Natural killer cell treated with Interleukin-12 subunit alpha and Interleukin-12 subunit beta and Interleukin-15 and Interleukin-18, amount 100 ng/mL, for 72 hours (primary cell): ENCODE measurements at regions not wholly inside any gene's neighbourhood (a gene's known extent, or its start where the extent isn't known, plus 50 kb on each side); places are given as distances from the start of the nearest gene placed in this dataset.
A peak's percentile ranks its signal among the peaks of the same experiment; 100 is the strongest.
"Not testable (repeated sequence)": the region's sequence is repeated elsewhere in the genome, so short reads cannot be mapped to it uniquely, and the experiment has no call there.

Source experiments
- ATAC-seq, 2 donors: fragments of 150-1000 bp; cut with Tn5 transposase in 1 of 2; sonication (Bioruptor Pico), chemical (Tn5 transposase) in 1 of 2; 2 replicates each; pipeline ENCODE4 v1.10.0; 2021
- DNase-seq: peaks from one replicate; pipeline ENCODE4 v3.0.0; 2022; ENCODE audit warnings: low spot score
- H3K27ac Mint-ChIP-seq, 2 donors: 1 replicate in 1 of 2; 2 replicates in 1 of 2; pipeline ENCODE4 v1.8.0; 2022; ENCODE audit warnings: mixed read lengths in 2 of 2, mild to moderate bottlenecking in 1 of 2, moderate library complexity in 1 of 2
- H3K27me3 Mint-ChIP-seq, 2 donors: 1 replicate in 1 of 2; 2 replicates in 1 of 2; pipeline ENCODE4 v1.8.0; 2022; ENCODE audit warnings: mixed read lengths in 2 of 2
- H3K36me3 Mint-ChIP-seq: one replicate; pipeline ENCODE4 v1.8.0; 2022; ENCODE audit warnings: mixed read lengths
- H3K4me1 Mint-ChIP-seq, 2 donors: 1 replicate in 1 of 2; 2 replicates in 1 of 2; pipeline ENCODE4 v1.8.0; 2022; ENCODE audit warnings: low read depth in 2 of 2, mixed read lengths in 2 of 2, mild to moderate bottlenecking in 1 of 2
- H3K4me3 Mint-ChIP-seq: one replicate; pipeline ENCODE4 v1.8.0; 2022; ENCODE audit warnings: mixed read lengths
- H3K9me3 Mint-ChIP-seq: 2 replicates; pipeline ENCODE4 v1.8.0; 2022; ENCODE audit warnings: mixed read lengths

DNA sequence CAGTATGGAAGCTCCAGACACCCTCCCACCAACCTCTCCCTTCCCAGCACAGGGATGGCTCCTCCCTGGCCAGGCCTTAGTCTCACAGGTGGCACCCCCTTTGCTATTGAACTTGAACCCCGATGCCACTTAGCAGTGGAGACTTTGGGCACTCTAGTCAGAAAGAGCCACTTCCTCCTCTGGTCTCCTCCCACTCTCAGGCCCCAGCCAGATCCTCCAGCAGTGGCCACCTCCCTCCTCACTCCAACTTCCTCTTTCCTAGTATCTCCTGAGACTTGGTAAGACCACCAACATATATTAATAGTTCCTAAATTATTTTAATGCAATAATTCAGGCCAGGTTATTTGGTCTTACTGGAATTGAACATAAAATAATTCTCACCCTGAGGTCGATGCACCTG, 437.2 kb upstream of the ID2 start:
- ATAC-seq (no peak), DNase-seq (no peak)
- H3K27me3 Mint-ChIP-seq = no peaks in the 10 kb centered on the region
- peaks cover 27% of the 10 kb centered on the region for H3K36me3 Mint-ChIP-seq
- no peak overlapping the region for H3K4me3 Mint-ChIP-seq
- H3K27ac Mint-ChIP-seq = peak overlapping the region; percentile 31 to 83
- peaks cover 17 to 26% of the 10 kb centered on the region in 2 donors for H3K4me1 Mint-ChIP-seq
- no peaks in the 10 kb centered on the region for H3K9me3 Mint-ChIP-seq

DNA sequence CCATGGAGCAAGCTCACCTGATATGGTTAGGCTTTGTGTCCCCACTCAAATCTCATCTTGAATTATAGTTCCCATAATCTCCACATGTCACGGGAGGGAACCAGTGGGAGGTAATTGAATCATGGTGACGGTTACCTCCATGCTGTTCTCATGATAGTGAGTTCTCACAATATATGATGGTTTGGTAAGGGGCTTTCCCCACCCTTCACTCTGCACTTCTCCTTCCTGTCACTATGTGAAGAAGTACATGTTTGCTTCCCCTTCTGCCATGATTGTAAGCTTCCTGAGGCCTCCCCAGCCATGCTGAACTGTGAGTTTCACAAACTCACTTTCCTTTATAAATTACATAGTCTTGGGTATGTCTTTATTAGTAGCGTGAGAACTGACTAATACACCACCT, 435.7 kb upstream of the ID2 start:
- Mint-ChIP-seq H3K27me3 (no peaks in the 10 kb centered on the region), H3K27ac (no peak overlapping the region), H3K4me1 (peaks cover 13 to 14% of the 10 kb centered on the region in 2 donors), H3K36me3 (peaks cover 34% of the 10 kb centered on the region), H3K9me3 (peaks cover 3% of the 10 kb centered on the region), H3K4me3 (no peak overlapping the region)
- DNase-seq (no peak), ATAC-seq (no peak)

GRCh38 chr2:8247905-8248622, 433.8 kb upstream of the ID2 start:
- Mint-ChIP-seq H3K27ac (no peak overlapping the region), H3K4me3 (no peak overlapping the region), H3K36me3 (peaks cover 34% of the 10 kb centered on the region), H3K4me1 (peaks cover 14 to 18% of the 10 kb centered on the region in 2 donors), H3K9me3 (peaks cover 3% of the 10 kb centered on the region), H3K27me3 (no peaks in the 10 kb centered on the region)
- ATAC-seq (no peak), DNase-seq (no peak)

DNA sequence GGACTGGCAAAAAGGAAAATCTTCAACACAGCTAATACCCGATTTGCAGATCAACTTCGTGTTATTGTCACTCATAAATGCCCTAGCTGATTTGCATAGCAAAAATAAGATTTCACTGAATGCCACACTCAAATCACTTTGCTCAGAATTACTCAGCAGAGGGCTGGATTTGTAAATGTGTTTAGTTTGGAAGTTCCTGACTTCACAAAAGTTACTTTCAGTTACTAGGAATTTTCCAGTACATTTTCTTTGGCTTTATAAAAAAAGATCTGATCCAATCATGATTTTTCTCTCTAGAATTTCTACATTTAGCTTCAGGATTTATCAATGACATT, 433.3 kb upstream of the ID2 start:
- H3K27ac Mint-ChIP-seq = no peak overlapping the region
- H3K9me3 Mint-ChIP-seq = peaks cover 3% of the 10 kb centered on the region

DNA sequence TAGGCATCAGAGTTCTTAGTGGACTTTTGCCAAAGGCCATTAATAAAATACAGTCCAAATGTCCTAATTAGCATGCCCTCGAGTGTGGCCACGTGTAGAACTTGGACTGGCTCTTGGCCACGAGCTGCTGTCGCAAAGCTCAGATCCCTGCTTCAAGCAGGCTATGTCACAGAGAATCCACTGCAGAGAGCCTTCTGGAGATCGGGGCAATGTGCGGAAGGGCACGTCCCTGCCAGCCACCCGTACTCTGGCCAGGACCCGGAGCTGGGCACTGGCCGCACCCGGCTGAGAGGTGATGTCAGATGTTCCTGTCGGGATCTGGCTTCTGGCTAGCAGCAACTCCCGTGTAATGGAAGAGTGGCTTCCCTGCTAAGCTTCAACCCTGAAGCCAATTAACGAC, 432.7 kb upstream of the ID2 start:
- Mint-ChIP-seq H3K36me3 (peaks cover 40% of the 10 kb centered on the region), H3K27ac (no peak overlapping the region), H3K9me3 (peaks cover 3% of the 10 kb centered on the region), H3K27me3 (no peaks in the 10 kb centered on the region), H3K4me1 (peaks cover 25 to 29% of the 10 kb centered on the region in 2 donors), H3K4me3 (no peak overlapping the region)
- no peak for DNase-seq
- ATAC-seq = no peak

More for the DNA sequence above, 433.3 kb upstream of the ID2 start:
- Mint-ChIP-seq H3K4me1 (peaks cover 19 to 23% of the 10 kb centered on the region in 2 donors), H3K4me3 (no peak overlapping the region), H3K36me3 (peaks cover 37% of the 10 kb centered on the region), H3K27me3 (no peaks in the 10 kb centered on the region)
- DNase-seq (no peak), ATAC-seq (no peak)

DNA sequence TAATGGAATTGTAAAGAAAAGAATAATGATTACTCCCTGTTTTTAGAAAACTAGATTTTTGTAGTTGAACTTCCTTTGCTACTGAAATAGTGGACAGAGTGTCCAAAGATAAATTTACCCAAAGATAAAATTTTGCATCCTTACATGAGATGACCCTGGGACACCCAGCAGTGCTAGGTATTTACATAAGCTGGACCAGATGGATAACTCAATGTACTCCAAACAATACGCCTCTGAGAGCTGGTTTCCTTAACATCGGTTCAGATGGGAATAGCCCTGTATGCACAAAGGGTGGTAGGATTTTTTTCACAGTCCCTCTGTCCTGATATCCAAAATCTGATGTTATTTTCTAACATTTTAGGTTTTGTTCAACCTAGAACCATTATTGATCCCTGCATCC, 432.1 kb upstream of the ID2 start:
- Mint-ChIP-seq H3K9me3 (peaks cover 3% of the 10 kb centered on the region), H3K27ac (no peak overlapping the region), H3K36me3 (peaks cover 38% of the 10 kb centered on the region), H3K4me1 (peaks cover 31 to 35% of the 10 kb centered on the region in 2 donors), H3K27me3 (no peaks in the 10 kb centered on the region), H3K4me3 (no peak overlapping the region)
- DNase-seq = no peak
- no peak for ATAC-seq

DNA sequence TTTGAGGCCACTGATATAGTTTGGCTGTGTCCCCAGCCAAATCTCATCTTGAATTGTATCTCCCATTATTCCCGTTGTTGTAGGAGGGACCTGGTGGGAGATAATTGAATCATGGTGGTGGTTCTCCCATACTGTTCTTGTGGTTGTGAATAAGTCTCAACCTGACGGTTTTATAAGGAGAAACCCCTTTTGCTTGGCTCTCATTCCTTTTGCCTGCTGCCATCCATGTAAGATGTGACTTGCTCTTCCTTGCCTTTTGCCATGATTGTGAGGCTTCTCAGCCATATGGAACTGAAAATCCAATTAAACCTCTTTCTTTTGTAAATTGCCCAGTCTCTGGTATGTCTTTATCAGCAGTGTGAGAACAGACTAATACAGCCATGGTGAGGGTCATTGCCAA, 431.6 kb upstream of the ID2 start:
- not testable (repeated sequence) for H3K27me3 Mint-ChIP-seq, ATAC-seq, H3K9me3 Mint-ChIP-seq, H3K4me3 Mint-ChIP-seq, DNase-seq
- Mint-ChIP-seq H3K4me1 (peaks cover 29 to 35% of the 10 kb centered on the region in 2 donors), H3K27ac (peak overlapping the region; percentile 2 to 26), H3K36me3 (peaks cover 32% of the 10 kb centered on the region)

GRCh38 chr2:8251291-8251690, 430.6 kb upstream of the ID2 start:
- peaks cover 3% of the 10 kb centered on the region for H3K9me3 Mint-ChIP-seq
- no peak for ATAC-seq
- H3K4me3 Mint-ChIP-seq = no peak overlapping the region
- H3K27ac Mint-ChIP-seq = peak overlapping the region in 1 of 2 donors; percentile 2
- no peaks in the 10 kb centered on the region for H3K27me3 Mint-ChIP-seq
- no peak for DNase-seq
- H3K4me1 Mint-ChIP-seq = peaks cover 31 to 35% of the 10 kb centered on the region in 2 donors
- H3K36me3 Mint-ChIP-seq = peaks cover 22% of the 10 kb centered on the region

DNA sequence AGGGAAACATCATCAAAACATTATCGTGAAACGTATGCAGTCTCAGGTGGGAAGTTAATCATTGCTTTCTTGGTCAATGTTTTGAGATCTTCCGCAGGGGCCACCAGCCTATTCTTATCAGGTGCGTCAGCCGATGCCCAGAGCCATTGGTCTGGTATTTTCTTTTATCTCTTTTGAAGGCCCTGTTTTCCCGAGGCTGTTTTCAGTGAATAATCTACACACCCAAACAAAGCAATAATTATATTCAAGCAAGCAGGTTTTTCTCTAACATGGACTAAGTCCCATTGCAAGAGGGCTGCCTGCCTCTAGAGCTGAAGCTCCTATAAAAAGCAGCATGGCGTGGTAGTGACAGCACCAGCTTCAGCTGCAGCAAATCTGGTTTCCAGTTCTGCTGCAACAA, 430.0 kb upstream of the ID2 start:
- DNase-seq (no peak), ATAC-seq (no peak)
- Mint-ChIP-seq H3K4me3 (no peak overlapping the region), H3K27me3 (no peaks in the 10 kb centered on the region), H3K9me3 (peaks cover 3% of the 10 kb centered on the region), H3K36me3 (peaks cover 17% of the 10 kb centered on the region), H3K4me1 (peaks cover 31 to 35% of the 10 kb centered on the region in 2 donors), H3K27ac (peak overlapping the region in 1 of 2 donors; percentile 2)

DNA sequence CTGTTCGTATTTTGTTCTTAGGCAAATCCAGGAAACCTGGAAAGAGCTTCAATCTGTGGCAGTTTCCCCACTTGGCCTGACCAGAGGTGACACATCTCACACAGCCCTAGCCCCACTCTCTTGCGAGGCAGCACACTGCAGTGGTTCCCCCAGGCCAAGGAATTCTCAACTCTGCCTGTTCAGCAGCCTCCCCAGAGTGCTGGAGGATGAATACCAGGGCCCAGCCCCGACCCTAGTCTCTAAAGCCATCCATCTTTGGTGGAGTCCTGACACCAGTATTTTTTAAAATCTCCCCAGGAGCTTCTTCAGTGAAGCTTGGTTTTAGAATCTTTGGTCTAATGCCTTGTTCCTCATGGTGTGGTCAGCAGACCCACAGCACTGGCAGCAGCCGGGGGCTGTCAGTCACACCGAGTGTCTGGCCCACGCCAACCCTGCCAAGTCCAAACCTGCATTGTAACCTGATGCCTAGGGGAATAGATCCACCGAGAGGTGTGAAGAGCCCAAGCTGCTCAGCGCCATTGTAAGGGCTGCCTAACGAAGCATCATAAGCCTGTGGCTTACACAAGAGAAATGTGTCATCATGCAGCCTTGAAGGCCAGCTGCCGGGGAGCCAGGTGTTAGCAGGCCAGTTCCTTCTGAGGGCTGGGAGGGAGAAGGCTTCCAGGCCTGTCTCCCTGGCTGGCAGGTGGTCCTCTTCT, 428.7 kb upstream of the ID2 start:
- DNase-seq = no peak
- peak; percentile 77 to 86 for ATAC-seq

DNA sequence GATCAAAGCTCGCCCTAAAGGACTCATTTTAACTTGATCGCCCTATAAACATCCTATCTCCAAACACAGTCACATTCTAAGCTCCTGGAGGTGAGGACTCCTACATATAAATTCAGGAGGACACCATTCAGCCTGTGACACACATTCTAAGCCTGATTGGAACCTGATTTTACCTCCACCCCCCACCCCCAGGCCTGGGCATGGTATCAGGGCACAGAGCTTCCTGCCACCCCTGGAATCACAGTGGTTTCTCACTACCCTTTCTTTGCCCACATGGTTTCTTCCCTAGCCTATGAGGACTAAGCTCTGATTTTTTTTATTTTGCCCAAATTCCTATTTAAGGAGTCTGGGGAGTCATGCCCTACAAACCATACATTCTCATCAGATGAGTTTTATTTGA, 428.1 kb upstream of the ID2 start:
- H3K27me3 Mint-ChIP-seq = no peaks in the 10 kb centered on the region
- ATAC-seq (no peak), DNase-seq (no peak)
- H3K4me1 Mint-ChIP-seq = peaks cover 28% of the 10 kb centered on the region in 2 donors
- peaks cover 16% of the 10 kb centered on the region for H3K36me3 Mint-ChIP-seq
- peaks cover 3% of the 10 kb centered on the region for H3K9me3 Mint-ChIP-seq
- peak overlapping the region; percentile 69 to 81 for H3K27ac Mint-ChIP-seq
- no peak overlapping the region for H3K4me3 Mint-ChIP-seq

More for the DNA sequence above, 428.7 kb upstream of the ID2 start:
- Mint-ChIP-seq H3K27ac (peak overlapping the region; percentile 69 to 81), H3K36me3 (peaks cover 16% of the 10 kb centered on the region), H3K27me3 (no peaks in the 10 kb centered on the region), H3K9me3 (peaks cover 3% of the 10 kb centered on the region), H3K4me3 (no peak overlapping the region), H3K4me1 (peaks cover 28 to 34% of the 10 kb centered on the region in 2 donors)

DNA sequence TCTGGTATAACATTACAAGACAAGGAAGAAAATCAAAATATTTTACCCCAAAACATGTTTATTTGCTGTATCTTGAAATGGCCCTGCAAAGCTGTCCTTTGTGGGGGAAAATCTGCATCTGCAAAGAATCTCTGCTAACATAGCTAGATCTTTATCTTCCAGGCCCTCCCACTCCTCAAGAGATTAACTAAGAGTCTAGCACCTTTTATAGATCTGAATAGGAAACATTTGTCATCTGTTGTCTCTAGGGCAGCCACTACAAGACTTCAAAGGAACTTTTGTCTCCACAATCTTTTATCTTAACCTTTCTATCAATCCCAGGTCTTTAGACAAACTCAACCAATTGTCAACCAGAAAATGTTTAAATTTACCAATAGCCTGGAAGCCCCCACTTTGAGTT, 427.6 kb upstream of the ID2 start:
- peak overlapping the region; percentile 69 to 81 for H3K27ac Mint-ChIP-seq
- H3K4me3 Mint-ChIP-seq, ATAC-seq, H3K27me3 Mint-ChIP-seq, H3K9me3 Mint-ChIP-seq, DNase-seq: not testable (repeated sequence)
- H3K4me1 Mint-ChIP-seq = peaks cover 26 to 28% of the 10 kb centered on the region in 2 donors
- H3K36me3 Mint-ChIP-seq = peaks cover 16% of the 10 kb centered on the region

- no peak overlapping the region for H3K4me3 Mint-ChIP-seq
- peaks cover 26 to 32% of the 10 kb centered on the region in 2 donors for H3K4me1 Mint-ChIP-seq
- H3K27ac Mint-ChIP-seq = peak overlapping the region in 1 of 2 donors; percentile 69
- peaks cover 16% of the 10 kb centered on the region for H3K36me3 Mint-ChIP-seq
- DNase-seq = no peak
- peaks cover 3% of the 10 kb centered on the region for H3K9me3 Mint-ChIP-seq
- no peak for ATAC-seq
- no peaks in the 10 kb centered on the region for H3K27me3 Mint-ChIP-seq
Measured at GRCh38 chr2:8254791-8255447, 426.9 kb upstream of the ID2 start.

DNA sequence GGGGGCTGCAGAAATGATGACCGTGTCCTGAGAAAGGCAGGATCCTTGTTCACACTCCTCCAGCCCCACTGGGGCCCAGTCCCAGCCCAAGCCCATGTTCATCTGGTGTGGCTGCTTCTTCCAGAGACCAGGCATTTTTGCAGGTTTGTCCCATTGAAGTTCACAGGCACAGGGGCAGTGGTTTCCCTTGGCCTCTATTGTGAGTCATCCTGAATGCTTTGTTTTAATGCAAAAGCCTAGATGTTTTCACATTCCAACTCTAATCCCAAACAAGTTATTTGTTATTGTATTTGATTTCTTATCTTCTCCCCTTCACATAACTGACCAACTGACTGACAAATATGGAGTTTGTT, 426.4 kb upstream of the ID2 start:
- H3K36me3 Mint-ChIP-seq = peaks cover 12% of the 10 kb centered on the region
- H3K27ac Mint-ChIP-seq = no peak overlapping the region
- DNase-seq (no peak), ATAC-seq (no peak)
- peaks cover 2% of the 10 kb centered on the region for H3K9me3 Mint-ChIP-seq
- H3K4me1 Mint-ChIP-seq = peaks cover 28 to 37% of the 10 kb centered on the region in 2 donors
- no peak overlapping the region for H3K4me3 Mint-ChIP-seq
- H3K27me3 Mint-ChIP-seq = no peaks in the 10 kb centered on the region
